Cardiac fibroblast (primary cell): ENCODE measurements at regions not wholly inside any gene's neighbourhood (a gene's known extent, or its start where the extent isn't known, plus 50 kb on each side); places are given as distances from the start of the nearest gene placed in this dataset.

ENCODE experiments used
- DNase-seq, 2 donors: peaks; one replicate each; pipeline versions ENCODE4 v3.0.0 to v3.0.0-alpha.2; 2010; ENCODE audit warnings: low read depth in 2 of 2
- H3K4me3 ChIP-seq, 2 donors: replicated peaks in 1 of 2; 1 replicate in 1 of 2; 2 replicates in 1 of 2; pipeline ENCODE4 v1.5.1; 2011; ENCODE audit warnings: low read depth in 2 of 2, low read length in 2 of 2, mild to moderate bottlenecking in 2 of 2, moderate library complexity in 1 of 2
- CTCF ChIP-seq: IDR thresholded peaks from one replicate; pipeline ENCODE4 v1.5.1; 2011; ENCODE audit warnings: low read depth, mild to moderate bottlenecking, low read length, inconsistent platforms

DNA sequence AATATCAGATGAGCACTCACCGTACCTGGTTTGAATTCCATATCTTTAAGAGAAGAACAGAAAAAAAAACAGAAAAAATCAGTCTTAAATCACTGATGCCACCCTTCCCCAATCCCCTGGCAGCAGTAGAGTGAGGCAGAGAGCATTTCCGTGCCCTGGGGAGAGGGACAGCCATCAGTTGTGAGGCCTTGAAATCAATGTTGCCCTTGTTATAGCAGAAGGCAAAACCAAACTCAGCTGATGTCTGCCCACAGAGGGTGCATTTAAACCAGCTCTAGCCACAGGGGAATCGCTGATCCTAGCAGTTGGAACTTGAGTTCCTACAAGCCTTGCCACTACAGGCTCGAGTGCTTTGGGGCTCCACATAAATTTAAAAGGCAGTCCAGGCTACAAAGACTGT is 338.5 kb upstream of the FMR1 start:
- TF ChIP-seq CTCF = no peak
- H3K4me3 ChIP-seq = no peak overlapping the region
- no peak for DNase-seq

DNA sequence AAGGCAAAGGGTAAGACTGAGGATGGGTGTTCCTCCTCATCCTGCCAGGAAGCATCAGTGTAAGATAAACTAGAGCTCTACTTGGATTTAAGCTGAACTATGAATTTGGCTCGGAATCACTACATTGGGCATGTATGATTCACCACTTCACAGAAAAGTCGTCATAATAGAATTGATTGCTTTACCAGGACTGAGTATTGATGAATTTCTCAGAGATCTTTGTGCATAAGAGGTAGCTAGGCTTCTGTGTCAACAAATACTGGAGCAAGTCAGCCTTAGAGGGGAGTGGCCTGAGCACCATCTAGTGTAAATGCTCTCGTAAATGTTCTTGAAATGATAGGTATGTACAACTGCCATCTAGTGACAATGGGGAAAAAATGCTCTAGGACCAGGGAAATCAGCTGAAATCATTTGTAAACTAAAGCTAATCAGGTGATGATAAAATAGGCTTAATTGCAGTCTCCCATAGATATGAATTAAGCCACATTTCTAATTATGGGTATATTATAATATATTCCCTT is 309.5 kb upstream of the FMR1 start:
- DNase-seq = no peak
- no peak overlapping the region for H3K4me3 ChIP-seq
- no peak for TF ChIP-seq CTCF

GRCh38 chrX:147626605-147627004 is 285.1 kb upstream of the FMR1 start:
- TF ChIP-seq CTCF = no peak
- H3K4me3 ChIP-seq = no peak overlapping the region
- DNase-seq = no peak

DNA sequence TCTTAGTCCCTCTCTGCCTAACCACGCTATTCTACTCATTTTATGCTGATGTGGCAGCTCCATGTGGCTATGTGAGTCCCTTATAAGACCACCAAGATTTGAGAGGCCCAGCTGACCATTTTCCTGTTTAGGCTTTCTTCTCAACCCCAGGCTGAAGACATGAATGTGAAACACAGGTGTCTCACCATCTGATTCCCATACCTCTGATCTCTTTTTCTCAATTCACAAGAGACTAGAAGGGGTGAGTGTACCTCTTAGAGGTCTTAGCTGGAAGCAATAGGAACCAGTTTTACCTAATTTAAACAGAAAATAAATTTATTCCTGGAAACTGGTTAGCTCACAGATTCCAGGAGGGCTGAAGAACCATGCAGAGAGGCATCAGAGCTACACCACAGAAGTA is 276.5 kb upstream of the FMR1 start:
- H3K4me3 ChIP-seq = no peak overlapping the region
- TF ChIP-seq CTCF = no peak
- DNase-seq = no peak

- H3K4me3 ChIP-seq = no peak overlapping the region
- TF ChIP-seq CTCF = no peak
- no peak for DNase-seq
These were observed 274.5 kb upstream of the FMR1 start for GRCh38 chrX:147637190-147637589.

GRCh38 chrX:147646949-147647723 is 264.6 kb upstream of the FMR1 start:
- no peak for TF ChIP-seq CTCF
- no peak for DNase-seq
- no peak overlapping the region for H3K4me3 ChIP-seq
